Spleen (tissue), 11 donors: ENCODE measurements at regions not wholly inside any gene's neighbourhood (a gene's known extent, or its start where the extent isn't known, plus 50 kb on each side); places are given as distances from the start of the nearest gene placed in this dataset.

ENCODE experiments used
- DNase-seq: peaks from one replicate; pipeline ENCODE4 v3.0.0-alpha.2; 2020
- H3K27ac ChIP-seq, 8 donors: fragments of 200-600 bp; sonication (generic) in 7 of 8; 1 replicate in 4 of 8; 2 replicates in 4 of 8; pipeline versions ENCODE4 v1.5.0 to v1.8.0; 2016 to 2021; ENCODE audit warnings: inconsistent platforms in 4 of 8, mild to moderate bottlenecking in 4 of 8, moderate library complexity in 1 of 8
- H3K27me3 ChIP-seq, 7 donors: fragments of 200-600 bp; sonication (generic) in 6 of 7; replicated peaks in 1 of 7; 1 replicate in 4 of 7; 2 replicates in 3 of 7; pipeline versions ENCODE4 v1.5.0 to v1.8.0; 2016 to 2021; ENCODE audit warnings: inconsistent platforms in 3 of 7, mild to moderate bottlenecking in 1 of 7
- H3K36me3 ChIP-seq, 6 donors: fragments of 200-600 bp; sonication (generic) in 5 of 6; 1 replicate in 4 of 6; 2 replicates in 2 of 6; pipeline versions ENCODE4 v1.5.0 to v1.8.0; 2016 to 2021; ENCODE audit warnings: inconsistent platforms in 2 of 6
- H3K4me1 ChIP-seq, 6 donors: fragments of 200-600 bp; sonication (generic) in 5 of 6; 1 replicate in 3 of 6; 2 replicates in 3 of 6; pipeline versions ENCODE4 v1.5.0 to v1.8.0; 2016 to 2021; ENCODE audit warnings: inconsistent platforms in 3 of 6
- H3K4me3 ChIP-seq, 8 donors: fragments of 200-600 bp; sonication (generic) in 7 of 8; 1 replicate in 4 of 8; 2 replicates in 4 of 8; pipeline versions ENCODE4 v1.5.0 to v1.8.0; 2016 to 2021; ENCODE audit warnings: inconsistent platforms in 4 of 8, mild to moderate bottlenecking in 4 of 8, moderate library complexity in 2 of 8
- H3K9me3 ChIP-seq, 8 donors: fragments of 200-600 bp; sonication (generic) in 7 of 8; 1 replicate in 4 of 8; 2 replicates in 4 of 8; pipeline versions ENCODE4 v1.5.0 to v1.8.0; 2016 to 2021; ENCODE audit warnings: inconsistent platforms in 4 of 8
- CTCF ChIP-seq, 11 experiments: fragments of 200-600 bp in 7 of 11; fragments of 450-650 bp in 4 of 11; sonication (generic) in 4 of 11; IDR thresholded peaks in 8 of 11; conservative IDR thresholded peaks in 3 of 11; 1 replicate in 7 of 11; 2 replicates in 4 of 11; pipeline versions ENCODE4 v1.4.0 to v1.8.0; 2016 to 2021; ENCODE audit warnings: antibody characterized with exemption in 11 of 11, inconsistent platforms in 4 of 11, mild to moderate bottlenecking in 1 of 11
- POLR2A ChIP-seq, 3 donors: fragments of 450-650 bp; IDR thresholded peaks; one replicate each; pipeline ENCODE4 v1.5.1; 2017; ENCODE audit warnings: antibody characterized with exemption in 3 of 3, mild to moderate bottlenecking in 1 of 3
- POLR2AphosphoS5 ChIP-seq, 3 donors: sonication (generic); formaldehyde crosslinking; IDR thresholded peaks; one replicate each; pipeline ENCODE4 v1.5.1; 2017; ENCODE audit warnings: antibody characterized with exemption in 3 of 3
- WGBS, 5 donors: extraction: QIAGEN DNeasy Blood & Tissue Kit in 3 of 5; methylation state at CpG; one replicate each; pipeline versions ENCODE4 v1.1.5 to v1.1.7; 2013 to 2018; 5-methylcytosine and 5-hydroxymethylcytosine counted together
- intact Hi-C: fragments of 100-400 bp; cut with DNase I; formaldehyde crosslinking; loops from one replicate; pipeline ENCODE4 v1.15.0; 2023; ENCODE audit warnings: low total_unique reads
- donor health status: healthy with polysubstance abuse.
- donor health status: DM: no; HTN: no; CAD: no; lungs with moderate emphysema.
- donor health status: DM: no; HTN: no; CAD: no.
- donor health status: Bipolar disorder and iron deficiency.
- donor health status: healthy.
- donor health status: DM: no; HTN: no; CAD: no.
- donor health status: DM: yes; HTN: yes; CAD: no.

- no peak for DNase-seq
- Histone ChIP-seq H3K4me3 (no peak overlapping the region), H3K4me1 (no peaks in the 10 kb centered on the region)
Measured at GRCh38 chr2:52077159-52077558, 1045.2 kb upstream of the NRXN1 start.

GRCh38 chr2:52074130-52074719, 1042.3 kb upstream of the NRXN1 start:
- no peaks in the 10 kb centered on the region for H3K4me1 ChIP-seq
- peak; percentile 69 for DNase-seq
- TF ChIP-seq POLR2AphosphoS5 (IDR thresholded peaks at IDR 0.05) (no peak), CTCF (IDR thresholded peaks at IDR 0.05 in 8 of 11, conservative IDR thresholded peaks at IDR 0.05 in 3 of 11) (no peak), POLR2A (IDR thresholded peaks at IDR 0.05) (no peak)

More at GRCh38 chr2:52077159-52077558, 1045.2 kb upstream of the NRXN1 start:
- Histone ChIP-seq H3K9me3 (peaks cover 0 to 3% (median 0%) of the 10 kb centered on the region in 8 donors), H3K36me3 (no peaks in the 10 kb centered on the region), H3K27me3 (no peaks in the 10 kb centered on the region), H3K27ac (no peak overlapping the region)
- intact Hi-C loops, result no loop called here
- TF ChIP-seq POLR2AphosphoS5 (IDR thresholded peaks at IDR 0.05) (no peak), POLR2A (IDR thresholded peaks at IDR 0.05) (no peak), CTCF (IDR thresholded peaks at IDR 0.05 in 8 of 11, conservative IDR thresholded peaks at IDR 0.05 in 3 of 11) (no peak)

GRCh38 chr2:52072949-52073348, 1041.0 kb upstream of the NRXN1 start:
- H3K36me3 ChIP-seq, result no peaks in the 10 kb centered on the region
- WGBS, 5 donors, result 48 to 89% (median 71%) methylated on average over 2 of the region's 2 CpGs
- H3K27me3 ChIP-seq, result no peaks in the 10 kb centered on the region
- intact Hi-C loops, result no loop called here
- H3K9me3 ChIP-seq, result peaks cover 0 to 3% (median 0%) of the 10 kb centered on the region in 8 donors
- DNase-seq, result no peak
- TF ChIP-seq POLR2AphosphoS5 (IDR thresholded peaks at IDR 0.05) (no peak), POLR2A (IDR thresholded peaks at IDR 0.05) (no peak), CTCF (IDR thresholded peaks at IDR 0.05 in 8 of 11, conservative IDR thresholded peaks at IDR 0.05 in 3 of 11) (no peak)
- H3K27ac ChIP-seq, result no peak overlapping the region
- no peaks in the 10 kb centered on the region for H3K4me1 ChIP-seq
- H3K4me3 ChIP-seq, result no peak overlapping the region

More at GRCh38 chr2:52074130-52074719, 1042.3 kb upstream of the NRXN1 start:
- no peak overlapping the region for H3K27ac ChIP-seq
- 74 to 85% (median 76%) methylated on average over 4 of the region's 4 CpGs for WGBS, 5 donors
- intact Hi-C loops, result no loop called here
- H3K36me3 ChIP-seq, result no peaks in the 10 kb centered on the region
- H3K9me3 ChIP-seq, result peaks cover 0 to 3% (median 0%) of the 10 kb centered on the region in 8 donors
- no peak overlapping the region for H3K4me3 ChIP-seq
- H3K27me3 ChIP-seq, result no peaks in the 10 kb centered on the region

- H3K36me3 ChIP-seq, result no peaks in the 10 kb centered on the region
- no peak overlapping the region for H3K4me3 ChIP-seq
- no peaks in the 10 kb centered on the region for H3K9me3 ChIP-seq
- DNase-seq, result no peak
- intact Hi-C loops, result no loop called here
- H3K27ac ChIP-seq, result no peak overlapping the region
- no peaks in the 10 kb centered on the region for H3K4me1 ChIP-seq
- no peak for TF ChIP-seq POLR2A (IDR thresholded peaks at IDR 0.05)
- TF ChIP-seq CTCF (IDR thresholded peaks at IDR 0.05 in 8 of 11, conservative IDR thresholded peaks at IDR 0.05 in 3 of 11), result no peak
- TF ChIP-seq POLR2AphosphoS5 (IDR thresholded peaks at IDR 0.05), result no peak
- no peaks in the 10 kb centered on the region for H3K27me3 ChIP-seq
- WGBS, 5 donors, result 91 to 95% (median 94%) methylated on average over 1 of the region's 1 CpG
Measured at GRCh38 chr2:52070665-52071064, 1038.7 kb upstream of the NRXN1 start.
